Kidney epithelial cell (primary cell): ENCODE measurements at regions not wholly inside any gene's neighbourhood (a gene's known extent, or its start where the extent isn't known, plus 50 kb on each side); places are given as distances from the start of the nearest gene placed in this dataset.

Experiments used
- DNase-seq: peaks from one replicate; pipeline ENCODE4 v3.0.0-alpha.2; 2010; ENCODE audit warnings: low read depth
- H3K27me3 ChIP-seq: 2 replicates; pipeline ENCODE4 v1.6.0; 2011; ENCODE audit warnings: low read length; ENCODE audit not compliant: control insufficient read depth, insufficient read depth
- H3K36me3 ChIP-seq: 2 replicates; pipeline ENCODE4 v1.5.1; 2011; ENCODE audit warnings: low read length; ENCODE audit not compliant: control insufficient read depth, insufficient read depth
- H3K4me3 ChIP-seq: 2 replicates; pipeline ENCODE4 v1.5.1; 2011; ENCODE audit warnings: low read depth, mild to moderate bottlenecking, control low read depth, low read length
- TF ChIP-seq, protein P1 (sequence below): IDR thresholded peaks from 2 replicates; pipeline ENCODE4 v1.5.1; 2011; ENCODE audit warnings: mild to moderate bottlenecking, moderate library complexity, low read length, control low read depth, inconsistent platforms; ENCODE audit not compliant: insufficient read depth, poor library complexity, severe bottlenecking

DNA sequence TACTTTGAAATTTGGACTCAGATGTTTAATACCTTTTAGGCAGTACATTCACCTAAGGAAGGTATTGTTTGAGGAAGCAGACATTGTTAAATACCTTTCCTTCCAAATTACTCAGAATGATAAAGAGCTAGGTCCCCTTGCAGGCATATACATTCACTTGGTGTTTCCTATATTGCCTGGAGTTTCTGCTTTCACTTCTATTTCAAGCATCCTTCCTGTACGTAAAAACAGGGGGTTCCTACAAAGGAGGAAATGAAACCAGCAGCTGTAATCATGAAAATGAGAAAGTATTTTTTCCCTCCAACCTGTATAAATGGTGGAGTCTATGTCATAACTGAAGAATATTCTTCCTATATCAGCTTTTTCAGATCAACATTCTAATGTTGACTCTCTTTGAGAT, 90.4 kb upstream of the RASGEF1B start:
- Histone ChIP-seq H3K36me3 (no peaks in the 10 kb centered on the region), H3K27me3 (no peaks in the 10 kb centered on the region), H3K4me3 (no peak overlapping the region)
- TF ChIP-seq, protein P1, sequence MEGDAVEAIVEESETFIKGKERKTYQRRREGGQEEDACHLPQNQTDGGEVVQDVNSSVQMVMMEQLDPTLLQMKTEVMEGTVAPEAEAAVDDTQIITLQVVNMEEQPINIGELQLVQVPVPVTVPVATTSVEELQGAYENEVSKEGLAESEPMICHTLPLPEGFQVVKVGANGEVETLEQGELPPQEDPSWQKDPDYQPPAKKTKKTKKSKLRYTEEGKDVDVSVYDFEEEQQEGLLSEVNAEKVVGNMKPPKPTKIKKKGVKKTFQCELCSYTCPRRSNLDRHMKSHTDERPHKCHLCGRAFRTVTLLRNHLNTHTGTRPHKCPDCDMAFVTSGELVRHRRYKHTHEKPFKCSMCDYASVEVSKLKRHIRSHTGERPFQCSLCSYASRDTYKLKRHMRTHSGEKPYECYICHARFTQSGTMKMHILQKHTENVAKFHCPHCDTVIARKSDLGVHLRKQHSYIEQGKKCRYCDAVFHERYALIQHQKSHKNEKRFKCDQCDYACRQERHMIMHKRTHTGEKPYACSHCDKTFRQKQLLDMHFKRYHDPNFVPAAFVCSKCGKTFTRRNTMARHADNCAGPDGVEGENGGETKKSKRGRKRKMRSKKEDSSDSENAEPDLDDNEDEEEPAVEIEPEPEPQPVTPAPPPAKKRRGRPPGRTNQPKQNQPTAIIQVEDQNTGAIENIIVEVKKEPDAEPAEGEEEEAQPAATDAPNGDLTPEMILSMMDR, result no peak
- DNase-seq, result no peak

DNA sequence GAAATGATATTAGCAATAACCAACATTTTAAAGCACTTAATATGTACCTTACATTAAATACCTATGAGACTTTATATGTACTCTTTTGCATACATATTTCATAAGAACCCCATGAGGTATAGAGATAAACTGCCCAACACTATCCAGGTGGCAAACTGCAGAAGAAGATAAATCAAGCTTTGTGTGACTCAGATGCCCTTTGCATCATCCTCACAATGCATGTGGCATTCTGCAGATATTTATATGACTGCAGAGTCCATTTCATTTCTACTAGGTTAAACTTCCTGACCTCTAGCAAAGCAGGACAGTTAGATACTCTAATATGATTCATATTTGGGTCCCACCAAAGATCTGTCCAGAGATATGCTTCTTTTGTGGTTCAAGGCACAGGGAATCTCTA, 85.6 kb upstream of the RASGEF1B start:
- no peak for DNase-seq
- no peak overlapping the region for H3K4me3 ChIP-seq
- TF ChIP-seq, protein P1, result no peak
- H3K36me3 ChIP-seq, result no peaks in the 10 kb centered on the region
- no peaks in the 10 kb centered on the region for H3K27me3 ChIP-seq

DNA sequence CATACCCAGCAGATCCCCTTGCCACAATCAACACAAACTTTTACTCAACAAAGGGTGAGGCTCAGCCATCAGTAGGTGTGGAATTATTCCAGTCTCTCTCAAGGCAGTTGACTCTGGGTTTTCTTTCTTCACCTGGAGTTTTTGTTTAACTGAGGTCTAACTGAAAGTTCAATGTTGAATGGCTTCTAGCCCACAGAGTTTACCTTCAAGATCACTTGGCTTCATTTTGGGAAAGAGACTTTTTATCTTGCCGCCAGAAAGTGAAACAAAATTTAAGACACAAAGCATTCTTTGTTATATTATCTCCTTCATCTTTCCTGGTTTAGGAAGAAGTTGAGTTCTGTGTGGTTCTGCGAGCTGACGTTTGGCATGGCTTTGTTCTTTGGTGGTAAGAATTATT, 83.8 kb upstream of the RASGEF1B start:
- DNase-seq, result no peak
- Histone ChIP-seq H3K4me3 (no peak overlapping the region), H3K36me3 (no peaks in the 10 kb centered on the region), H3K27me3 (no peaks in the 10 kb centered on the region)
- TF ChIP-seq, protein P1, result no peak

DNA sequence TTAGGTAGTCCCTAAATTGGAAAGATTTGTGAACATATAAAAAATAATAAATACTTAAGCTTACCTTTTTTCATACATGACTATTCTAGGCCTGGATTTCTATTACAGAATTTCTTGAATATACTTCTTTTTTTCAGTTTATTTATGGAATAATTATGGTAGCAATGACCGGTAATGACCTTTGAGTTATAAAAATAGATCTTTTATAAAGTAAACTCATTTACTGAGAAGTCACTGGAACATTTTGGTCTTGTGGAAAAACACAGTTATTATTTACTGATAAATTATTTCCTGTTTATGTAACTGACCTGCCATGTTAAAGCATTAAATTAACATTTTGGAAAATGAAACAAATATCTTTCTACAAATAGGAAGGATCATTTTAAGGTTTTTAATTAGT, 80.4 kb upstream of the RASGEF1B start:
- Histone ChIP-seq H3K27me3 (no peaks in the 10 kb centered on the region), H3K36me3 (no peaks in the 10 kb centered on the region), H3K4me3 (no peak overlapping the region)
- no peak for DNase-seq
- TF ChIP-seq, protein P1, result no peak

DNA sequence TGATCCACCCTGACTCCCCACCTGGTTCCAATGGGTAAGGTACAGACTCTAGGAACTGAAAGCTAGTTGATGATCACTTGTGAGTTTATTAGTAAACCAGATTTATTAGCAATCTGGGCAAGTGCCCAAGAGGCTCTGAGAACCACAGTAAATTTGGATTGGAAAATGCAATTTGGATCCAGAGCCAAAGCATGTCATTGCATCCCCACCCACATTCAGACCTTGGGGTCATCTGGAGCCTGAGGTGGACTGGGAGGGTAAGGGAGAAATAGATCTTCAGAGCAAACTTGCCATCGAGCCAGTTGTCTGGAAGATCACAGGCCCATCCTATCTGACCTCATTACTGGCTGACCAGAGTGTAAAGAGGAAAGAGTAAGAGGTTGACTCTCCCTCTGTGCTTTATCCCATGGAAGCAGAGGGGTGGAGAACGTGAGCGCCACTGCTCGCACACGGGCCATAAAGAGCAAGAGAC, 78.7 kb upstream of the RASGEF1B start:
- Histone ChIP-seq H3K27me3 (no peaks in the 10 kb centered on the region), H3K4me3 (no peak overlapping the region), H3K36me3 (no peaks in the 10 kb centered on the region)
- TF ChIP-seq, protein P1, result no peak
- no peak for DNase-seq

DNA sequence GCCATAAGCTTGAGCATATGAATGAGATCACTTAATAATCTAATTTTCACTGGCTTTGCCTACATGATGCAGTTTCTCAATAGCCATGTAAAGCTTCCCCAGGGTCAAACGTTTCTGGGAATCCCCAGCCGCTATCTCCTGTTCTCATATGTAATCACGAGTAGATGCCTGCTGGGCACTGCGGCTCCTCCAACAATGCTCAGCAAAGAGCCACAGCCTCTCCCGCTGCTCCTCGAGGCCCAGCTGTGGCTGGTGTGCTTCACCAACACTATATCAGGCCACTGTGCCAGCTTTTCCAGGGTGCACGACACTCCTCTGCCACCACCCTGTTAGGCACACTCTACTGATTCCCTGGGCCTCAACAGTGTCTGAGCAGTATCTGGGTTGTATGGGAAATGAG, 78.3 kb upstream of the RASGEF1B start:
- Histone ChIP-seq H3K27me3 (no peaks in the 10 kb centered on the region), H3K36me3 (no peaks in the 10 kb centered on the region), H3K4me3 (no peak overlapping the region)
- TF ChIP-seq, protein P1, result no peak
- DNase-seq, result no peak
